Ishikawa (cell line): ENCODE measurements at regions not wholly inside any gene's neighbourhood (a gene's known extent, or its start where the extent isn't known, plus 50 kb on each side); places are given as distances from the start of the nearest gene placed in this dataset.

Experiments used
- EGR1 ChIP-seq: IDR thresholded peaks from 2 replicates; pipeline ENCODE4 v1.6.1; 2012
- EP300 ChIP-seq: IDR thresholded peaks from 2 replicates; pipeline ENCODE4 v1.6.1; 2012; ENCODE audit warnings: borderline replicate concordance
- RAD21 ChIP-seq: IDR thresholded peaks from 2 replicates; pipeline ENCODE4 v1.6.1; 2012; ENCODE audit warnings: low read depth
- REST ChIP-seq: IDR thresholded peaks from 2 replicates; pipeline ENCODE4 v1.6.1; 2012; ENCODE audit warnings: low read depth, mild to moderate bottlenecking
- TAF1 ChIP-seq: IDR thresholded peaks from 2 replicates; pipeline ENCODE4 v1.6.1; 2012; ENCODE audit warnings: low read depth, mild to moderate bottlenecking
- TEAD4 ChIP-seq: IDR thresholded peaks from 2 replicates; pipeline ENCODE4 v1.6.1; 2012
- YY1 ChIP-seq: IDR thresholded peaks from 2 replicates; pipeline ENCODE4 v1.6.1; 2012; ENCODE audit warnings: low read depth
- TF ChIP-seq, protein P1 (sequence below): IDR thresholded peaks from 2 replicates; pipeline ENCODE4 v1.6.1; 2012

DNA sequence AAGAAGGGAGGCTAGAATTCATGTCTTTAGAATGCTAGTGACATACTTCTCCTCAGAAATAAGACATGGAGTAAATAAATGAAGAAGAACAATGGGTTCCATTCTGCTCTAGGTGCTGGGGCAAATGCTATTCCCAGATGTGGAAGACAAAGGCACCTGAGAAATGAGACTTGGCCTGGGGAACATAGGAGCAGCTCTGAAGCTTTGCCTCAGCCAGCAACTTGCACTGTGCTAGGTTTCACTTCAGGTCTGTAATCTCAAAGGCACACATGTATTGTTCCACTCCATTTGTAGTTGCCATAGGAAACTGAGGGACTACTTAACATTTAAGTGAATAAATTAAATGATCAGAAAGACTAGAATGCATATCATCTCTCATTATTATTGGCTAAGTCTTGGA lies 538.9 kb upstream of the REG3G start:
- TF ChIP-seq YY1 (no peak), EGR1 (no peak), RAD21 (no peak), TEAD4 (no peak), EP300 (no peak), REST (no peak), TAF1 (no peak)
- TF ChIP-seq, protein P1, sequence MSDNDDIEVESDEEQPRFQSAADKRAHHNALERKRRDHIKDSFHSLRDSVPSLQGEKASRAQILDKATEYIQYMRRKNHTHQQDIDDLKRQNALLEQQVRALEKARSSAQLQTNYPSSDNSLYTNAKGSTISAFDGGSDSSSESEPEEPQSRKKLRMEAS, result no peak
